ENCODE measurements at regions not wholly inside any gene's neighbourhood (a gene's known extent, or its start where the extent isn't known, plus 50 kb on each side); places are given as distances from the start of the nearest gene placed in this dataset.

DNA sequence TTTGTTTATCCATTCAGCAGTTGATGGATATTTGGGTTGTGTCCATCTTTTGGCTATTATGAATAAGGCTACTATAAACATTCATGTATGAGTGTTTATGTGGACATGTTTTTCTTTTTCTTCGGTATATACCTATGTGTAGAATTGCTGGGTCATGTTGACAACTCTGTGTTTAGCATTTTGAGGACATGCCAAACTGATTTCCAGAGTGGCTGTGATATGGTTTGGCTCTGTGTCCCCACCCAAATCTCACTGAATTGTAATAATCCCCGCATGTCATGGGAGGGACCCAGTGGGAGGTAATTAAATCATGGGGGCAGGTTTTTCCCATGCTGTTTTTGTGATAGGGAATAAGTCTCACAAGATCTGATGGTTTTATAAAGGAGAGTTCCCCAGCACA, 439.7 kb downstream of the UTRN start:
- TF ChIP-seq, protein P1, sequence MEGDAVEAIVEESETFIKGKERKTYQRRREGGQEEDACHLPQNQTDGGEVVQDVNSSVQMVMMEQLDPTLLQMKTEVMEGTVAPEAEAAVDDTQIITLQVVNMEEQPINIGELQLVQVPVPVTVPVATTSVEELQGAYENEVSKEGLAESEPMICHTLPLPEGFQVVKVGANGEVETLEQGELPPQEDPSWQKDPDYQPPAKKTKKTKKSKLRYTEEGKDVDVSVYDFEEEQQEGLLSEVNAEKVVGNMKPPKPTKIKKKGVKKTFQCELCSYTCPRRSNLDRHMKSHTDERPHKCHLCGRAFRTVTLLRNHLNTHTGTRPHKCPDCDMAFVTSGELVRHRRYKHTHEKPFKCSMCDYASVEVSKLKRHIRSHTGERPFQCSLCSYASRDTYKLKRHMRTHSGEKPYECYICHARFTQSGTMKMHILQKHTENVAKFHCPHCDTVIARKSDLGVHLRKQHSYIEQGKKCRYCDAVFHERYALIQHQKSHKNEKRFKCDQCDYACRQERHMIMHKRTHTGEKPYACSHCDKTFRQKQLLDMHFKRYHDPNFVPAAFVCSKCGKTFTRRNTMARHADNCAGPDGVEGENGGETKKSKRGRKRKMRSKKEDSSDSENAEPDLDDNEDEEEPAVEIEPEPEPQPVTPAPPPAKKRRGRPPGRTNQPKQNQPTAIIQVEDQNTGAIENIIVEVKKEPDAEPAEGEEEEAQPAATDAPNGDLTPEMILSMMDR (IDR thresholded peaks at IDR 0.05; ENCODE audit: low read depth, low read length, poor library complexity, severe bottlenecking), result no peak
- no peak for TF ChIP-seq EZH2phosphoT487 (IDR thresholded peaks at IDR 0.05; ENCODE audit: borderline replicate concordance, low read length)
